ENCODE measurements at regions not wholly inside any gene's neighbourhood (a gene's known extent, or its start where the extent isn't known, plus 50 kb on each side); places are given as distances from the start of the nearest gene placed in this dataset.

DNA sequence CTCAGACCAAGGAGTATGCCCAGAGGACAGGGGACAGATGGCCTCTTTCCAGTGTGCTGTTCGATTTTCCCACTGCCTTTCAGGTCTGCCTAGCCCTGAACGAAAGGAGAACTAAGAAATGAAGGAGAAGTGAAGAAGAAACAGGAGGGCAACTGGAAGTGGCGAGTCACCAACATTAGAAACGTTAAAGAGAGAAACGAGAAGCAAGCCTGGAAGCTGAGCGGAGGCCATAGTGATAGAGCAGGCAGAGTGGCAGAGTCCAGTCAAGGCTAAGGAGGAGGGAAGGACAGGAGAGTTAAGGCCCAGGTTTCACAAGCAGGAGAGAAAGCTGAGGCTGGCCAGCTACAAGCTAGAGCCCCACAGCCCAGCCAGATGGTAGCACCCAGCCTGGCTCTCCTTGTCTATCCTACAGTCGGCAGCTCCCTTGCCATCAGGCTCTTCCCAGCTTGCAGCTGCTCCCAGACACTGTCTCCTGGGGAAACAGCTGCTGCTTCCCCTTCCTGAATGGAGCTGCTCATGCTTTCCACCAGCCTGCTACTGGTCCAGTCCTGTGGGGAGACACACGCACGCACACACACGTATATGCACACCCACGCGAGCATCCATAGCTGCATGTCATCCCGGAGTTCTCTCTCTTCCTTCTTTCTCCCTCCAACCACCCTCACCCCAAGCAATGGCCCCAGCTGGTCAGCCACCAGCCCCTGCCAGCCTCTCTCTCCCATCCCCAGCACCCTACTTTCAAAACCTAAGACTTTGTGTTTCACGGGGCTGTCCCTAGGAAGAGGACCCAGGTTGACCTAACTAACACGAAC, 139.7 kb upstream of the CCND2 start:
- no peak overlapping the region for H3K27ac ChIP-seq
- no peak for TF ChIP-seq CTCF (conservative IDR thresholded peaks at IDR 0.05)

DNA sequence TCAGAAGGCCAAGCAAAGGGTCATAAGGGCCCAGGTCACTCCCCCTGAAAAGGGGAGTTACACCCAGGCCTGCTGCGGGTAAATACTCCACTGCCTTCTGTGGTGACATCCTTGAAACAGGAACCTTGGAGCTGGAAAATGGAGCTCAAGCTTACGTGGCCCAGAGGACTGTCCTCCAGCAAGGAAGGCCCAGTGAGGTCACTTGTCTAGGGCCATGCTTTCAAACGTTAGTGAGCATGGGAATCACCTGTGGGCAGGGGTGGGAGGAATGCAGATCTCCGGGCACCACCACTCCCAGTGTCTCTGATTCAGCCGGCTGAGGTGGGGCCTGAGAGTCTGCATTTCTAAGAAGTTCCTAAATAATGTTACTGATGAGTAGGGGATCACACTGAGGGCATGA, 140.5 kb upstream of the CCND2 start:
- no peak for TF ChIP-seq CTCF (conservative IDR thresholded peaks at IDR 0.05)
- H3K27ac ChIP-seq: no peak overlapping the region

- H3K27ac ChIP-seq: no peak overlapping the region
Observed at GRCh38 chr12:4121506-4122020, 152.0 kb upstream of the CCND2 start.

GRCh38 chr12:4120316-4120917, 153.1 kb upstream of the CCND2 start:
- no peak overlapping the region for H3K27ac ChIP-seq
- TF ChIP-seq CTCF (conservative IDR thresholded peaks at IDR 0.05): no peak

More at GRCh38 chr12:4121506-4122020, 152.0 kb upstream of the CCND2 start:
- TF ChIP-seq CTCF (conservative IDR thresholded peaks at IDR 0.05): no peak

- TF ChIP-seq CTCF (conservative IDR thresholded peaks at IDR 0.05): no peak
- no peak overlapping the region for H3K27ac ChIP-seq
Observed at GRCh38 chr12:4119157-4119761, 154.3 kb upstream of the CCND2 start.

DNA sequence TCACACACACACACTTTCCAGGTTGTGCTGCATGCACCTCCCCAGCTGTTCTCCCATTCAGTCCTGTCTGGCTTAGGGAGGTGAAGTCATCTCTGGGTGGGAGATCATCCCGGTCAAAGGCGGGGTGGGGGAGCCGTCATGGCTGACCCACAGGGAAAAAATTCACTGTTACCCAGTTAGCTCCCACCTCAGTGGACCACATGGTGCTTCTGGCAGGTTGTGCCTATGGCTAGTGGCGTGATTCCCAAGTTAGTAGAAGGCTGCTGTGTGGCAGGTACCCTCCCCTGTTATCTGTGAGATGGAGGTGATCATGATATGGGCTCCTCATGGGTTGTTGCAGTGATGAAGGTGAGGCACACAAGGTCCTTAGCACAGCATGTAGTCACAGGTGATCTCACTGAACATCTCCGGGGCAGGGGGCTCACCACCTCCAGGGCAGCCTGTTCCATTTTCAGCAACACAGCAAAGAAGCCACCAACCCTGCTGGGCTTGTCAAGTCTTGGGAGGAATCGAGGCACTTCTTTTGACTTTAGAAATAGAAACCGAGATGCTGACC, 154.9 kb upstream of the CCND2 start:
- no peak overlapping the region for H3K27ac ChIP-seq
- TF ChIP-seq CTCF (conservative IDR thresholded peaks at IDR 0.05): no peak

- no peak for TF ChIP-seq CTCF (conservative IDR thresholded peaks at IDR 0.05)
- H3K27ac ChIP-seq: no peak overlapping the region
Observed at GRCh38 chr12:4118017-4118510, 155.5 kb upstream of the CCND2 start.
